ENCODE measurements at regions not wholly inside any gene's neighbourhood (a gene's known extent, or its start where the extent isn't known, plus 50 kb on each side); places are given as distances from the start of the nearest gene placed in this dataset.

DNA sequence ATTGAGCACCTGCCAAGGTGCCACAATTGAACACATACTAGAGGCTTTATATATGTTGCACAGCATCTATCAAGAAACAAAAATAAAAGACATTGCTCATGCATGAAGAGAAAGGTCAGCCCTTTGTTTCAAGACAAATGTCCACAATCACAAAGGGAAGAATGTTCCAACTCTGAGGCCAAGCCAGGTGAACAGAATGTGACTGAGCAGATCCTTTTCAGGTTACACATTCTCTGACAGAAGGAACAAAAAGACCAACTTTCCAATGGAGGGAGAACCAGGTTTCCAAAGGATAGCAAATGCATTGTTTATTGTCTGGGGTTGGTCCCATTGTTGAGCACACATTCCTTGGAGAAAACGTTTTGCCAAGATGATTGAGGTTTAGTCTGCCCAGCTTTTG lies 50.2 kb upstream of the FAM174B start:
- CTCF ChIA-PET: interaction anchor here (0.8 kb wide), 1 partner anchor 9 kb away, joined by 3 read pairs; no protein-coding TSS in a partner anchor
- H3K4me3 ChIP-seq (ENCODE audit: low read depth, low read length): no peak overlapping the region
- no peaks in the 10 kb centered on the region for H3K36me3 ChIP-seq (ENCODE audit: control insufficient read depth, insufficient read depth, low read length)
- POLR2A ChIA-PET: no interaction called here
- no peaks in the 10 kb centered on the region for H3K27me3 ChIP-seq (ENCODE audit: control insufficient read depth, insufficient read depth, low read length)
- DNase-seq (ENCODE audit: low read depth): no peak
- TF ChIP-seq, protein P1, sequence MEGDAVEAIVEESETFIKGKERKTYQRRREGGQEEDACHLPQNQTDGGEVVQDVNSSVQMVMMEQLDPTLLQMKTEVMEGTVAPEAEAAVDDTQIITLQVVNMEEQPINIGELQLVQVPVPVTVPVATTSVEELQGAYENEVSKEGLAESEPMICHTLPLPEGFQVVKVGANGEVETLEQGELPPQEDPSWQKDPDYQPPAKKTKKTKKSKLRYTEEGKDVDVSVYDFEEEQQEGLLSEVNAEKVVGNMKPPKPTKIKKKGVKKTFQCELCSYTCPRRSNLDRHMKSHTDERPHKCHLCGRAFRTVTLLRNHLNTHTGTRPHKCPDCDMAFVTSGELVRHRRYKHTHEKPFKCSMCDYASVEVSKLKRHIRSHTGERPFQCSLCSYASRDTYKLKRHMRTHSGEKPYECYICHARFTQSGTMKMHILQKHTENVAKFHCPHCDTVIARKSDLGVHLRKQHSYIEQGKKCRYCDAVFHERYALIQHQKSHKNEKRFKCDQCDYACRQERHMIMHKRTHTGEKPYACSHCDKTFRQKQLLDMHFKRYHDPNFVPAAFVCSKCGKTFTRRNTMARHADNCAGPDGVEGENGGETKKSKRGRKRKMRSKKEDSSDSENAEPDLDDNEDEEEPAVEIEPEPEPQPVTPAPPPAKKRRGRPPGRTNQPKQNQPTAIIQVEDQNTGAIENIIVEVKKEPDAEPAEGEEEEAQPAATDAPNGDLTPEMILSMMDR (IDR thresholded peaks at IDR 0.05; ENCODE audit: insufficient read depth, low read depth, low read length): no peak

GRCh38 chr15:92706201-92706600 lies 50.6 kb upstream of the FAM174B start:
- no peaks in the 10 kb centered on the region for H3K27me3 ChIP-seq (ENCODE audit: control insufficient read depth, insufficient read depth, low read length)
- POLR2A ChIA-PET: no interaction called here
- CTCF ChIA-PET: interaction anchor here (0.8 kb wide), 1 partner anchor 9 kb away, joined by 3 read pairs; no protein-coding TSS in a partner anchor
- DNase-seq (ENCODE audit: low read depth): no peak
- TF ChIP-seq, protein P1 (IDR thresholded peaks at IDR 0.05; ENCODE audit: insufficient read depth, low read depth, low read length): no peak
- H3K4me3 ChIP-seq (ENCODE audit: low read depth, low read length): no peak overlapping the region
- H3K36me3 ChIP-seq (ENCODE audit: control insufficient read depth, insufficient read depth, low read length): no peaks in the 10 kb centered on the region

DNA sequence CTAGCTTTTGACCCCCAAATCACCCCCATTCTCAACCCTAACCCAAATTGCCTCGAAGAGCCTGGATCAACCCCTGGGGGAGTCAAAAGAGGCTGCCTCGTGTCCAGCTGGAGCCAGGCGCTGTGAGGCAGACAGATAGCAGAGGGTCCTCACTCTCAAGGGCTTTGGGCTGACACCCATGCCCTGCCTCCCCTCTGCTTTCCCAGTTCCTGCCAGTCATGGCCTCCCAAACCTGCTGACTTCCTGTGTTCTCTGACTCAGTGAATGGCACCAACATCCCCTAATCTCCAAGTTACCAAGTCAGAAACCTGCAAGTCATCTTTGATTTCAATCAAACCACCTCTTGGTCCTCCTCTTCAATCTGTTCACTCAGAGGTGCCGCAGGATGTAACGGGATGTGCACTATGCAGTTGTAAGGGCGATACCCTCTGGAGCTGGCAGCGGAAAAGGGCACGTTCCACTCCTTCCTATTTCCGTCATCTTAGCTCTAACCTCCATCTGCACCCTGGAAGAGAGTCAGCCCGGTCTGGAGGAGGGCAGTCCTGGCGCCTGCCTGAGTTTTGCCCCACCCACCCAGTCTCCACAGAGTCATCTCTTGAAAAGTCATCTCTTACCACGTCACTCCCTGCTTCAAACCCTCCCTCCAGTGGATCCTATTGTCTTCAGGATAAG lies 52.4 kb upstream of the FAM174B start:
- TF ChIP-seq, protein P1 (IDR thresholded peaks at IDR 0.05; ENCODE audit: insufficient read depth, low read depth, low read length): no peak
- CTCF ChIA-PET: no interaction called here
- POLR2A ChIA-PET: no interaction called here
- H3K4me3 ChIP-seq (ENCODE audit: low read depth, low read length): no peak overlapping the region
- H3K36me3 ChIP-seq (ENCODE audit: control insufficient read depth, insufficient read depth, low read length): no peaks in the 10 kb centered on the region
- no peak for DNase-seq (ENCODE audit: low read depth)
- H3K27me3 ChIP-seq (ENCODE audit: control insufficient read depth, insufficient read depth, low read length): no peaks in the 10 kb centered on the region

GRCh38 chr15:92708635-92709034 lies 53.1 kb upstream of the FAM174B start:
- ChIA-PET CTCF (no interaction called here), POLR2A (no interaction called here)
- no peak overlapping the region for H3K4me3 ChIP-seq (ENCODE audit: low read depth, low read length)
- TF ChIP-seq, protein P1 (IDR thresholded peaks at IDR 0.05; ENCODE audit: insufficient read depth, low read depth, low read length): no peak
- H3K36me3 ChIP-seq (ENCODE audit: control insufficient read depth, insufficient read depth, low read length): no peaks in the 10 kb centered on the region
- no peaks in the 10 kb centered on the region for H3K27me3 ChIP-seq (ENCODE audit: control insufficient read depth, insufficient read depth, low read length)
- DNase-seq (ENCODE audit: low read depth): no peak

DNA sequence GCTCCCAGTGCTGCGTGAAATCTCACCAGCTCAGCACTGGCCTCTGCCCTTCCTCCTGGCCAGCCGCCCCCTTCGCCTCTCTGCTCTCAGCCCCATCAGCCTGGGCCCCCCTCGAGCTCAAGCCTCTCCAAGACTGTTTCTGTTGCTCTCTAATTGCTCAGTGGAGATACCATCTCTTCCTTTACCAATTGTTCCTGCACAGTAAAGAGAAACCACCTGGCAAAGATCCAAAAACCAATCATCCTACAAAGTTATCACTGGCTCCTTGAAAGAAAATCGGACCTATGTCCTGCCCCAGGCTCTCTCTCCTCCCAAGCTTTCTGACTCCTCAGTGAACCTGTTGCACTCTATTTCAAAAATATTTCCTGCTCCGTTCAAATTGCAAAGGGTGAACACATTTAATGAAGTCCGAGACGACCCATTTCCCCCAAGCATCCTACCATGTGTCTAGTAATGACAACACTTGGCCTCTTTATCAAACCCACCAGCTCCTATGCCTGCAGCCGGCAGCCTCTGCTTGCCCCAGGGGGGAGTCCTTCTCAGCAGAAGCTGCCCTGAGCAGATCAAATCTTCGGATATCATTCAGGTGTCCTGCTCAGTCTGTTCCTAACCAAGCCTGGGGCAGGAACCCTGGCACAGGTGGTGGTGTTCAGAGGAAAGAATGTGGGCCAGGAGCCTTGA lies 53.7 kb upstream of the FAM174B start:
- DNase-seq (ENCODE audit: low read depth): no peak
- no peaks in the 10 kb centered on the region for H3K36me3 ChIP-seq (ENCODE audit: control insufficient read depth, insufficient read depth, low read length)
- H3K27me3 ChIP-seq (ENCODE audit: control insufficient read depth, insufficient read depth, low read length): no peaks in the 10 kb centered on the region
- TF ChIP-seq, protein P1 (IDR thresholded peaks at IDR 0.05; ENCODE audit: insufficient read depth, low read depth, low read length): no peak
- H3K4me3 ChIP-seq (ENCODE audit: low read depth, low read length): no peak overlapping the region
- POLR2A ChIA-PET: no interaction called here
- CTCF ChIA-PET: no interaction called here
